Keratinocyte (primary cell): ENCODE measurements at regions not wholly inside any gene's neighbourhood (a gene's known extent, or its start where the extent isn't known, plus 50 kb on each side); places are given as distances from the start of the nearest gene placed in this dataset.

Experiments used
- DNase-seq: peaks from one replicate; pipeline ENCODE4 v3.0.0-alpha.2; 2011; ENCODE audit warnings: low read depth, missing footprints, low spot score
- FAIRE-seq: peaks from 2 replicates; lab custom pipeline; 2011; peaks lifted over from hg19 to GRCh38; lab: Jason Lieb, UNC
- H2AFZ ChIP-seq: 2 replicates; pipeline ENCODE4 v1.6.0; 2012; ENCODE audit warnings: low read length, control low read depth, inconsistent platforms; ENCODE audit not compliant: control insufficient read depth
- H3K27ac ChIP-seq: 2 replicates; pipeline ENCODE4 v1.5.1; 2011; ENCODE audit warnings: low read length; ENCODE audit not compliant: control insufficient read depth, insufficient read depth
- H3K27me3 ChIP-seq: 3 replicates; pipeline ENCODE4 v1.6.0; 2011; ENCODE audit warnings: low read length; ENCODE audit not compliant: control insufficient read depth, insufficient read depth; ENCODE audit errors: extremely low read depth
- H3K36me3 ChIP-seq, 2 experiments: 2 replicates in 1 of 2; 3 replicates in 1 of 2; pipeline ENCODE4 v1.5.1; 2011; ENCODE audit warnings: low read length in 2 of 2, mild to moderate bottlenecking in 1 of 2; ENCODE audit not compliant: control insufficient read depth in 2 of 2, insufficient read depth in 2 of 2; ENCODE audit errors: extremely low read depth in 1 of 2
- H3K4me1 ChIP-seq: 3 replicates; pipeline ENCODE4 v1.5.1; 2011; ENCODE audit warnings: low read length; ENCODE audit not compliant: control insufficient read depth, insufficient read depth; ENCODE audit errors: extremely low read depth
- H3K4me2 ChIP-seq: 3 replicates; pipeline ENCODE4 v1.6.0; 2011; ENCODE audit warnings: low read depth, low read length; ENCODE audit not compliant: control insufficient read depth, insufficient read depth; ENCODE audit errors: extremely low read depth
- H3K4me3 ChIP-seq, 3 experiments: fragments of 200-600 bp in 1 of 3; sonication (generic) in 1 of 3; 2 replicates in 2 of 3; 3 replicates in 1 of 3; pipeline ENCODE4 v1.5.1; 2011 to 2016; ENCODE audit warnings: low read length in 3 of 3, mild to moderate bottlenecking in 3 of 3, control low read depth in 2 of 3, inconsistent platforms in 1 of 3, low read depth in 1 of 3, mixed read lengths in 1 of 3, mixed run types in 1 of 3, moderate library complexity in 1 of 3; ENCODE audit not compliant: control insufficient read depth in 2 of 3, insufficient read depth in 2 of 3; ENCODE audit errors: extremely low read depth in 1 of 3
- H3K79me2 ChIP-seq: 2 replicates; pipeline ENCODE4 v1.6.0; 2012; ENCODE audit warnings: low read length; ENCODE audit not compliant: control insufficient read depth, insufficient read depth
- H3K9ac ChIP-seq: 3 replicates; pipeline ENCODE4 v1.6.0; 2011; ENCODE audit warnings: low read length; ENCODE audit not compliant: control insufficient read depth, insufficient read depth; ENCODE audit errors: extremely low read depth
- H3K9me1 ChIP-seq: 3 replicates; pipeline ENCODE4 v1.6.0; 2011; ENCODE audit warnings: low read length; ENCODE audit not compliant: control insufficient read depth, insufficient read depth; ENCODE audit errors: extremely low read depth
- H3K9me3 ChIP-seq: 2 replicates; pipeline ENCODE4 v1.5.1; 2012; ENCODE audit warnings: low read depth, low read length; ENCODE audit not compliant: control insufficient read depth
- H4K20me1 ChIP-seq: 3 replicates; pipeline ENCODE4 v1.6.0; 2011; ENCODE audit warnings: low read length; ENCODE audit not compliant: control insufficient read depth, insufficient read depth; ENCODE audit errors: extremely low read depth
- EZH2 ChIP-seq: IDR thresholded peaks from one replicate; pipeline ENCODE4 v1.6.1; 2012; ENCODE audit warnings: inconsistent platforms, mild to moderate bottlenecking, low read length, moderate library complexity
- dilution Hi-C: fragments of 300-500 bp; cut with MboI; formaldehyde crosslinking; loops from one replicate; pipeline ENCODE4 v1.7.0; 2020; ENCODE audit warnings: low sequenced_read_pairs; ENCODE audit not compliant: extremely low pct_ligation_motif_present
- TF ChIP-seq, protein P1 (sequence below), 3 experiments: IDR thresholded peaks in 1 of 3; conservative IDR thresholded peaks in 1 of 3; optimal IDR thresholded peaks in 1 of 3; 2 replicates in 2 of 3; 3 replicates in 1 of 3; pipeline versions ENCODE3 to v1.5.1; 2011; ENCODE audit warnings: low read length in 3 of 3, mild to moderate bottlenecking in 3 of 3, moderate library complexity in 2 of 3, control low read depth in 1 of 3, inconsistent platforms in 1 of 3; ENCODE audit not compliant: insufficient read depth in 2 of 3; ENCODE audit errors: extremely low read depth in 1 of 3

DNA sequence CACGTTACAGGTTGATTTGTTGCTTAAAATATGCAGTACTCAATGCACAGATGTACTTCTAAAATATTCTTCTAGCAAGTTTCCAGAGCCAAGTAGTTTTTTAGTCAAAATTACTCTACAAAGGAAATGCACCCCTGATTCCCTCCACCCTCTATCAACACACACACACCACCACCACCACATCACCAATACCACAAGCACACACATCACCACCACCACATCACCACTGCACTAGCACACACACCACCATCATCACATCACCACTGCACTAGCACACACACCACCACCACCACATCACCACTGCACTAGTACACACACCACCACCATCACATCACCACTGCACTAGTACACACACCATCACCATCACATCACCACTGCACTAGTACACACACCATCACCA is 105.2 kb upstream of the FRG1 start:
- H3K4me2 ChIP-seq: no peak overlapping the region
- no peak for FAIRE-seq
- no peaks in the 10 kb centered on the region for H3K36me3 ChIP-seq
- peaks cover 5% of the 10 kb centered on the region for H3K9me3 ChIP-seq
- H4K20me1 ChIP-seq: no peaks in the 10 kb centered on the region
- H3K9ac ChIP-seq: no peak overlapping the region
- H3K9me1 ChIP-seq: no peaks in the 10 kb centered on the region
- no peak overlapping the region for H2AFZ ChIP-seq
- dilution Hi-C loops: no loop called here
- no peak for DNase-seq
- H3K79me2 ChIP-seq: no peaks in the 10 kb centered on the region
- H3K4me3 ChIP-seq: no peak overlapping the region
- no peaks in the 10 kb centered on the region for H3K27me3 ChIP-seq
- no peaks in the 10 kb centered on the region for H3K4me1 ChIP-seq
- TF ChIP-seq, protein P1, sequence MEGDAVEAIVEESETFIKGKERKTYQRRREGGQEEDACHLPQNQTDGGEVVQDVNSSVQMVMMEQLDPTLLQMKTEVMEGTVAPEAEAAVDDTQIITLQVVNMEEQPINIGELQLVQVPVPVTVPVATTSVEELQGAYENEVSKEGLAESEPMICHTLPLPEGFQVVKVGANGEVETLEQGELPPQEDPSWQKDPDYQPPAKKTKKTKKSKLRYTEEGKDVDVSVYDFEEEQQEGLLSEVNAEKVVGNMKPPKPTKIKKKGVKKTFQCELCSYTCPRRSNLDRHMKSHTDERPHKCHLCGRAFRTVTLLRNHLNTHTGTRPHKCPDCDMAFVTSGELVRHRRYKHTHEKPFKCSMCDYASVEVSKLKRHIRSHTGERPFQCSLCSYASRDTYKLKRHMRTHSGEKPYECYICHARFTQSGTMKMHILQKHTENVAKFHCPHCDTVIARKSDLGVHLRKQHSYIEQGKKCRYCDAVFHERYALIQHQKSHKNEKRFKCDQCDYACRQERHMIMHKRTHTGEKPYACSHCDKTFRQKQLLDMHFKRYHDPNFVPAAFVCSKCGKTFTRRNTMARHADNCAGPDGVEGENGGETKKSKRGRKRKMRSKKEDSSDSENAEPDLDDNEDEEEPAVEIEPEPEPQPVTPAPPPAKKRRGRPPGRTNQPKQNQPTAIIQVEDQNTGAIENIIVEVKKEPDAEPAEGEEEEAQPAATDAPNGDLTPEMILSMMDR (optimal IDR thresholded peaks at IDR 0.05 in 1 of 3, IDR thresholded peaks at IDR 0.05 in 1 of 3, conservative IDR thresholded peaks at IDR 0.05 in 1 of 3; ENCODE audit: extremely low read depth in 1 of 3, insufficient read depth in 2 of 3, low read length in 3 of 3): no peak
- no peak overlapping the region for H3K27ac ChIP-seq

DNA sequence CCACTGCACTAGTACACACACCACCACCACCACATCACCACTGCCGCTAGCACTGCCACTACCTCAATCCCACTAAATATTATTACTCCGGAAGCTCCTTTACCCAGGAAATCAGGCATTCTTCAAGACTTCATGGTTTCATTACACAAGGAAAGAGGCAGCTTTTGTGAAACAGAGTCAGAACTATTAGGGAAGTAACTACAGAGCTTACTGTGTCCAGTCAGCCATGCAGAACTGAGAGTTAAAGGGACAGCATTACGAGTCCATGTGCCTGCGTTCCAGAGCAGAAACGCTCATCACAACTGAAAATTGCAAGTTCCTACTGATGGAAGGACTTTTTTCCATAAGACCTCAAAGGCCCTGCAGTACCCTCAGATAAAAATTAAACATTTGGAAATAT is 103.2 kb upstream of the FRG1 start:
- Histone ChIP-seq H3K36me3 (no peaks in the 10 kb centered on the region), H3K27ac (no peak overlapping the region), H3K9me3 (peaks cover 5% of the 10 kb centered on the region), H3K4me1 (no peaks in the 10 kb centered on the region), H3K79me2 (no peaks in the 10 kb centered on the region), H3K9me1 (no peaks in the 10 kb centered on the region), H3K4me2 (no peak overlapping the region), H3K4me3 (no peak overlapping the region), H3K9ac (no peak overlapping the region), H2AFZ (no peak overlapping the region), H3K27me3 (no peaks in the 10 kb centered on the region), H4K20me1 (no peaks in the 10 kb centered on the region)
- dilution Hi-C loops: no loop called here
- no peak for DNase-seq
- TF ChIP-seq EZH2: no peak
- TF ChIP-seq, protein P1 (optimal IDR thresholded peaks at IDR 0.05 in 1 of 3, IDR thresholded peaks at IDR 0.05 in 1 of 3, conservative IDR thresholded peaks at IDR 0.05 in 1 of 3; ENCODE audit: extremely low read depth in 1 of 3, insufficient read depth in 2 of 3, low read length in 3 of 3): no peak
- no peak for FAIRE-seq
